ENCODE measurements at regions not wholly inside any gene's neighbourhood (a gene's known extent, or its start where the extent isn't known, plus 50 kb on each side); places are given as distances from the start of the nearest gene placed in this dataset.

- H3K27ac ChIP-seq = no peak overlapping the region
- TF ChIP-seq CTCF (conservative IDR thresholded peaks at IDR 0.05) = no peak
Observed at GRCh38 chr1:62917314-62917713, 133.4 kb downstream of the ATG4C start.

GRCh38 chr1:62917805-62918204, 133.9 kb downstream of the ATG4C start:
- H3K27ac ChIP-seq = no peak overlapping the region
- no peak for TF ChIP-seq CTCF (conservative IDR thresholded peaks at IDR 0.05)

GRCh38 chr1:62918700-62919099, 134.8 kb downstream of the ATG4C start:
- no peak for TF ChIP-seq CTCF (conservative IDR thresholded peaks at IDR 0.05)
- no peak overlapping the region for H3K27ac ChIP-seq

- no peak overlapping the region for H3K27ac ChIP-seq
- TF ChIP-seq CTCF (conservative IDR thresholded peaks at IDR 0.05) = no peak
Observed at GRCh38 chr1:62922006-62922405, 138.1 kb downstream of the ATG4C start.

- TF ChIP-seq CTCF (conservative IDR thresholded peaks at IDR 0.05) = no peak
- H3K27ac ChIP-seq = no peak overlapping the region
Observed at GRCh38 chr1:62924983-62925790, 141.3 kb downstream of the ATG4C start.

- no peak overlapping the region for H3K27ac ChIP-seq
- TF ChIP-seq CTCF (conservative IDR thresholded peaks at IDR 0.05) = peak; percentile 9; the same call in 1 of the 2 replicates
Observed at GRCh38 chr1:62926681-62927252, 142.8 kb downstream of the ATG4C start.

- H3K27ac ChIP-seq = no peak overlapping the region
- no peak for TF ChIP-seq CTCF (conservative IDR thresholded peaks at IDR 0.05)
Observed at GRCh38 chr1:62928885-62929284, 145.0 kb downstream of the ATG4C start.
